WI38 (cell line): ENCODE measurements at regions not wholly inside any gene's neighbourhood (a gene's known extent, or its start where the extent isn't known, plus 50 kb on each side); places are given as distances from the start of the nearest gene placed in this dataset.

ENCODE experiments used
- H3K4me3 ChIP-seq: 2 replicates; pipeline ENCODE4 v1.5.1; 2011; ENCODE audit warnings: low read depth, mild to moderate bottlenecking, control low read depth, low read length
- CTCF ChIP-seq: IDR thresholded peaks from 2 replicates; pipeline ENCODE4 v1.5.1; 2012; ENCODE audit warnings: low read depth, mild to moderate bottlenecking, control low read depth, low read length

GRCh38 chr20:6944292-6944691, 176.8 kb downstream of the BMP2 start:
- H3K4me3 ChIP-seq = no peak overlapping the region
- no peak for TF ChIP-seq CTCF

- no peak for TF ChIP-seq CTCF
- no peak overlapping the region for H3K4me3 ChIP-seq
Measured at GRCh38 chr20:6953611-6954010, 186.1 kb downstream of the BMP2 start.

DNA sequence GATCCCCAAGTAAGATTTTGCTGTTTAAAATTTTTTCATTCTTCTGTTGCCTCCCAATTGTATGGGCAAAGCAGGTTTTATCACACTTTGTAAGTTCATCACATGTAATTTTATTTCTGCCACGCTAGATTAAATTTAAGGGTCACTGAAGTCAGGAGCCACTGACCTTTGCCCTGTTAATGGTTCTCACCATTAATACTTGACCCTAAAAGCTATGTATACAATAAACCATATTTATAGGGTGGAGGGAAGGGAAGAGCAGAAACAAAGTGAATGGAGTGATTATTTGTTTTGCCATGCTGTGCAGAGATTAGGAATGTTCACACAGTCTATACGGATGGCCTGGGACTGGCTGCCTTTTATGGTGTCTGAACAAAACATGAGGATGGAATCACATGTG, 186.7 kb downstream of the BMP2 start:
- TF ChIP-seq CTCF = no peak

DNA sequence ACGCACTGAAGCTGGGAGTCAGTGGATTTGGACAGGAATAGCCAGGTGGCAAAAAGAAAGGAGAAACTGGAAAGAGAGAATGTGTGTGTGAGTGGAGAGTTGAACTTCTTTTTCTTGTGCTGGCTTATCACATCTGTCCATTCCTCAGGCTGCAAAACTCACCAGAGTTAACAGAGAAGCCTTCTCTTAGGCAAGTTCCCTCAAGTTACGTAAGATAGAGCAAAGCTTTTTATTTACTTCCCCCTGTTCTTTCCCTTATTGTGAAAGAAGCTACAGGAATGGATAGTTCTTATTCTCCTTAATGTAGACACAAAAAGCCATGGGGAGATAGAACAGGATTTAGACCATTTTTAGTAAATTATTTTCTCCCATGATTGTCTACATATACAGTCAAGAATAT, 188.6 kb downstream of the BMP2 start:
- TF ChIP-seq CTCF = no peak
- H3K4me3 ChIP-seq = no peak overlapping the region

More for the DNA sequence above, 186.7 kb downstream of the BMP2 start:
- no peak overlapping the region for H3K4me3 ChIP-seq

DNA sequence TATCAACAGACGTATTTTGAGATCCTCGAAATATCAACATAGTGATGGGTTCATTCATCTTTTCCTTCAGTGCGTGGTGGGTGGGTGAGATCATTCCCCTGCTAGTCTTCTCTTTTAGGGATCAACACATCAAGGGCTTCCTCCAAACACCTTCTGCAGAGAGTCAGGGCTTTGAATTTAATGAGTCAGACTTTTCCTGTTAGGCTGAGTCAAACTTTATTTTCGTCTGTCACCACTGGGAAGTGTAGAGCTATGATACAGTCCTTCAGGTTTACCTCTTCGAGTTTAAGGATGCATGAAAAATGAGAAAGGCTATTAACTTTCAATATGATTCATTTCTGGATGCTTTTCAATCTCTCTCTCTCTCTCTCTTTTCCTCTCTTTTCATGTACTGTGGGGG, 189.1 kb downstream of the BMP2 start:
- no peak overlapping the region for H3K4me3 ChIP-seq
- TF ChIP-seq CTCF = no peak

DNA sequence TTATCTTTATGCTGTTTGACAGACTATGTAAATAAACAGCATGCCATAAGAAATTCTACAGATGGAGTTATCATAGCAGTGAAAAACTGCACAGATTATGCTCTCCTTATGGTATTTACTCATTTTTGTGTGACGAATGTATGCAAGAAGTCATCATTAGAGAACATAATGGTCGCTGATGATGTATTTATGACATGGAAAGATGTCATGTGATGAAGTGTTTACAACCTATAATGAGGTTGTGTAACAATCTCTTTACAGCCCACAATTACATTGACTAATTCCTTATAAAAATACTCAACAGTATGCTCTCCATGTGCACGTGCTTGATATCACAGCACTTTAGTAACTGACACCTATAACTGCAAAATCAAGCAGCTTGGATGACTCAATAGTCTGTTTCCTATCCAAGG, 192.4 kb downstream of the BMP2 start:
- no peak for TF ChIP-seq CTCF
- no peak overlapping the region for H3K4me3 ChIP-seq

DNA sequence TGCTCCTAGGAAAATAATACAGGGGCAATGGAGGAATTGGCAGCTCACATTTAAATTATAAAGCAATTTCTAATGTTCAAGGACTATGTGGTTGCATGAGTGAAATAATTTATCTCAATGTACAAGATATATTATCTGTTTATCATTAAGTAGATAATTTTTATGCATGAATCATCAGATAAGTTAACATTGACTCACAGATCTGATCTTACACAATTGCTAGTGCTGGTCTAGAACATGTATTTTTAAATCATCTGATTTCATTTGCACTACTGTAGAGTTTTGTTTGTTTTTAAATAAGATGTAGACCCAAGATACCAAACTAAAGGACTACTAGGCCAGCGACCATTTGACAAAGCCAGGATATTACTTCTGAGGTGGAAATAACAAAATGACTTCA, 199.2 kb downstream of the BMP2 start:
- H3K4me3 ChIP-seq = no peak overlapping the region
- TF ChIP-seq CTCF = no peak

- TF ChIP-seq CTCF = no peak
- H3K4me3 ChIP-seq = no peak overlapping the region
Measured at GRCh38 chr20:6974838-6975237, 207.4 kb downstream of the BMP2 start.
